ENCODE measurements at regions not wholly inside any gene's neighbourhood (a gene's known extent, or its start where the extent isn't known, plus 50 kb on each side); places are given as distances from the start of the nearest gene placed in this dataset.

- Histone ChIP-seq H3K4ac (replicated peaks; ENCODE audit: insufficient read length, low read depth, low read length) (peak overlapping the region; percentile 45), H3K4me1 (replicated peaks in 1 of 4; ENCODE audit: control insufficient read depth in 3 of 4, insufficient read depth in 4 of 4, low read length in 3 of 4) (peaks cover 0 to 8% (median 0%) of the 10 kb centered on the region in 4 experiments; a peak in 2 of 7 replicates), H2BK5ac (ENCODE audit: low read depth, low read length) (no peak overlapping the region; the same call in 1 of the 2 replicates), H3K9me3 (ENCODE audit: insufficient read depth in 2 of 2, low read depth in 1 of 2, low read length in 1 of 2) (no peaks in the 10 kb centered on the region), H4K20me1 (replicated peaks in 1 of 2; ENCODE audit: control insufficient read depth in 1 of 2, insufficient read depth in 2 of 2, low read length in 2 of 2) (no peaks in the 10 kb centered on the region), H4K91ac (replicated peaks; ENCODE audit: insufficient read length, low read length) (peak overlapping the region; percentile 68), H3K18ac (ENCODE audit: extremely low read depth, low read length) (no peak overlapping the region; the same call in 1 of the 2 replicates), H3K4me2 (ENCODE audit: insufficient read depth in 1 of 2, low read depth in 2 of 2, low read length in 2 of 2) (no peak overlapping the region), H2BK12ac (ENCODE audit: low read depth, low read length) (0 out of 2 replicates have a peak overlapping the region, but pooled peaks have one; percentile 33), H3K27ac (ENCODE audit: low read depth, low read length) (no peak overlapping the region), H2BK120ac (replicated peaks; ENCODE audit: low read depth, low read length) (no peak overlapping the region), H3K79me1 (ENCODE audit: low read depth, low read length) (no peaks in the 10 kb centered on the region), H3K4me3 (ENCODE audit: extremely low read depth in 1 of 4, insufficient read depth in 2 of 4, low read depth in 3 of 4, low read length in 4 of 4) (no peak overlapping the region), H3K23me2 (ENCODE audit: low read depth, low read length) (no peaks in the 10 kb centered on the region), H4K8ac (ENCODE audit: extremely low read depth, insufficient read depth, low read length) (no peak overlapping the region), H2BK20ac (ENCODE audit: low read length) (0 out of 2 replicates have a peak overlapping the region, but pooled peaks have one; percentile 26), H3K23ac (ENCODE audit: insufficient read length) (no peak overlapping the region), H2AK5ac (ENCODE audit: low read depth, low read length) (peak overlapping the region; percentile 93; the same call in 1 of the 2 replicates), H4K5ac (ENCODE audit: insufficient read length, low read depth, low read length) (no peak overlapping the region), H3K79me2 (ENCODE audit: control insufficient read depth in 1 of 2, insufficient read depth in 2 of 2, low read length in 2 of 2) (no peaks in the 10 kb centered on the region), H2AFZ (ENCODE audit: low read length) (no peak overlapping the region), H3K56ac (replicated peaks; ENCODE audit: insufficient read length, low read depth, low read length) (no peak overlapping the region), H3K36me3 (ENCODE audit: control insufficient read depth in 2 of 4, insufficient read depth in 4 of 4, low read length in 3 of 4) (no peaks in the 10 kb centered on the region), H3K27me3 (replicated peaks in 1 of 4; ENCODE audit: control insufficient read depth in 3 of 4, extremely low read depth in 1 of 4, insufficient read depth in 3 of 4, low read length in 3 of 4) (no peaks in the 10 kb centered on the region), H2BK15ac (ENCODE audit: low read length) (peak overlapping the region; percentile 75), H3K14ac (ENCODE audit: insufficient read length) (no peak overlapping the region), H3K9ac (replicated peaks in 1 of 4; ENCODE audit: extremely low read depth in 1 of 4, low read depth in 3 of 4, low read length in 3 of 4) (no peak overlapping the region; a peak in 1 of 7 replicates)
- FAIRE-seq (no peak), DNase-seq (ENCODE audit: low read depth in 1 of 2, low spot score in 2 of 2) (no peak)
- POLR2A ChIA-PET (ENCODE audit: partially characterized antibody), result no interaction called here
- 91% methylated on average over 3 of the region's 3 CpGs; no CpG with 5 or more reads in 1 of the 2 experiments for WGBS, 2 experiments (ENCODE audit: extremely low coverage in 1 of 2, insufficient coverage in 1 of 2, insufficient read length in 1 of 2, insufficient replicate concordance in 2 of 2, low coverage in 1 of 2, low lambda C conversion rate in 2 of 2, missing lambda C conversion rate in 1 of 2)
- CTCF ChIA-PET (ENCODE audit: partially characterized antibody), result interaction anchor here (1.2 kb wide), 2 partner anchors 12 to 39 kb away, joined by 3 read pairs; no protein-coding TSS in a partner anchor
- TF ChIP-seq ATF2 (IDR thresholded peaks at IDR 0.05; ENCODE audit: low read length) (no peak), TBP (IDR thresholded peaks at IDR 0.05; ENCODE audit: low read depth, low read length) (no peak), RNF2 (IDR thresholded peaks at IDR 0.05; ENCODE audit: borderline replicate concordance, low read depth, low read length, missing control alignments, poor library complexity, severe bottlenecking) (no peak), EGR1 (IDR thresholded peaks at IDR 0.05; ENCODE audit: borderline replicate concordance, low read depth, low read length) (no peak), TAF1 (IDR thresholded peaks at IDR 0.05; ENCODE audit: low read depth, low read length) (no peak), SUZ12 (IDR thresholded peaks at IDR 0.05; ENCODE audit: low read length) (no peak), PHF8 (conservative IDR thresholded peaks at IDR 0.05; ENCODE audit: low read depth, low read length) (no peak), CBX8 (IDR thresholded peaks at IDR 0.05; ENCODE audit: borderline replicate concordance, low read depth, low read length) (no peak)
- TF ChIP-seq, protein P1, sequence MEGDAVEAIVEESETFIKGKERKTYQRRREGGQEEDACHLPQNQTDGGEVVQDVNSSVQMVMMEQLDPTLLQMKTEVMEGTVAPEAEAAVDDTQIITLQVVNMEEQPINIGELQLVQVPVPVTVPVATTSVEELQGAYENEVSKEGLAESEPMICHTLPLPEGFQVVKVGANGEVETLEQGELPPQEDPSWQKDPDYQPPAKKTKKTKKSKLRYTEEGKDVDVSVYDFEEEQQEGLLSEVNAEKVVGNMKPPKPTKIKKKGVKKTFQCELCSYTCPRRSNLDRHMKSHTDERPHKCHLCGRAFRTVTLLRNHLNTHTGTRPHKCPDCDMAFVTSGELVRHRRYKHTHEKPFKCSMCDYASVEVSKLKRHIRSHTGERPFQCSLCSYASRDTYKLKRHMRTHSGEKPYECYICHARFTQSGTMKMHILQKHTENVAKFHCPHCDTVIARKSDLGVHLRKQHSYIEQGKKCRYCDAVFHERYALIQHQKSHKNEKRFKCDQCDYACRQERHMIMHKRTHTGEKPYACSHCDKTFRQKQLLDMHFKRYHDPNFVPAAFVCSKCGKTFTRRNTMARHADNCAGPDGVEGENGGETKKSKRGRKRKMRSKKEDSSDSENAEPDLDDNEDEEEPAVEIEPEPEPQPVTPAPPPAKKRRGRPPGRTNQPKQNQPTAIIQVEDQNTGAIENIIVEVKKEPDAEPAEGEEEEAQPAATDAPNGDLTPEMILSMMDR (IDR thresholded peaks at IDR 0.05; ENCODE audit: control extremely low read depth in 1 of 3, insufficient read depth in 1 of 3, low read depth in 1 of 3, low read length in 3 of 3), result no peak
Measured at GRCh38 chr3:193883551-193883950, 252.4 kb upstream of the HES1 start.

Data from H1 (cell line).